Activated naive CD8-positive, alpha-beta T cell treated with anti-CD3 and anti-CD28 coated beads, Interleukin-2, amount 10 ng/mL, durations not matched to agents 7 days and 5 days (primary cell): ENCODE measurements at regions not wholly inside any gene's neighbourhood (a gene's known extent, or its start where the extent isn't known, plus 50 kb on each side); places are given as distances from the start of the nearest gene placed in this dataset.

Experiments used
- ATAC-seq: fragments of 150-1000 bp; cut with Tn5 transposase; one replicate; pipeline ENCODE4 v1.10.0; 2021; ENCODE audit warnings: low read depth, moderate library complexity
- POLR2A ChIA-PET: fragments of 350-600 bp; sonication (Branson Sonifier 250); formaldehyde crosslinking; loops from one replicate; lab custom pipeline; 2021; ENCODE audit warnings: antibody characterized with exemption; lab: Charles Lee
- DNase-seq: peaks from one replicate; pipeline ENCODE4 v3.0.0; 2021
- H3K27ac Mint-ChIP-seq: one replicate; pipeline ENCODE4 v1.8.0; 2022; ENCODE audit warnings: mild to moderate bottlenecking, mixed read lengths
- H3K27me3 Mint-ChIP-seq: one replicate; pipeline ENCODE4 v1.8.0; 2022; ENCODE audit warnings: mild to moderate bottlenecking, moderate library complexity, mixed read lengths
- H3K36me3 Mint-ChIP-seq: one replicate; pipeline ENCODE4 v1.8.0; 2021; ENCODE audit warnings: mild to moderate bottlenecking, mixed read lengths
- H3K4me1 Mint-ChIP-seq: one replicate; pipeline ENCODE4 v1.8.0; 2021; ENCODE audit warnings: mixed read lengths
- H3K4me3 Mint-ChIP-seq: one replicate; pipeline ENCODE4 v1.8.0; 2022; ENCODE audit warnings: mild to moderate bottlenecking, moderate library complexity, mixed read lengths
- H3K9me3 Mint-ChIP-seq: one replicate; pipeline ENCODE4 v1.8.0; 2021; ENCODE audit warnings: mixed read lengths

DNA sequence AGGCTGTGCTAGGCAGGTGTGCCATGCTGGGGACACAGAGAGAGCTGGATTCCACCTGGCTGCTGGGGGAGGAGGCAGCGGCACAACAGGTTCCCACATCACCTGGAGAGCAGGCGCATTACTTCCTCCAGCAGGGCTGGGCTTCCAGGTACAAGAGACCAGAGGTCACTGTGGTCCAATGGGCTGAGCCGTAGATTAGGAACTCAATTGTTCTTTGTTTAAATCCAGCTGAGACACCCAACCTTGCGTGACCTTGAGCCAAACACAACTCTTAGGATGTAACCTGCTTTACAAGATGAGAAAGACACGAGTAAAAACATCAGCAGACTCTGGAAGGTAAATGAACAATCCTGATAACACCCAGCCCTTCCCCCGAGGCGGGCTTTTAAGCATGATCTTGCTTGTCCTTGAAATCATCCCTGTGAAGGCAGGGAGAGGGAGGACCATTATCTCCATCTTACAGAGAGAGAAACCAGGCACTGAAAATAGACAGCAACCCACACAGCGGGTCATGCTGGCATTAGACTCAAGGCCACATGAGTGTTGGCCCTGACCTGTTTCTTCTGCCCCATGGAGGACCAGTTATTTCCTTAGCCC, 216.5 kb upstream of the RREB1 start:
- Mint-ChIP-seq H3K36me3 (no peaks in the 10 kb centered on the region), H3K4me3 (no peak overlapping the region), H3K27ac (no peak overlapping the region), H3K9me3 (no peaks in the 10 kb centered on the region), H3K27me3 (peaks cover 2% of the 10 kb centered on the region), H3K4me1 (peaks cover 6% of the 10 kb centered on the region)
- POLR2A ChIA-PET: no interaction called here
- no peak for DNase-seq
- ATAC-seq: no peak

DNA sequence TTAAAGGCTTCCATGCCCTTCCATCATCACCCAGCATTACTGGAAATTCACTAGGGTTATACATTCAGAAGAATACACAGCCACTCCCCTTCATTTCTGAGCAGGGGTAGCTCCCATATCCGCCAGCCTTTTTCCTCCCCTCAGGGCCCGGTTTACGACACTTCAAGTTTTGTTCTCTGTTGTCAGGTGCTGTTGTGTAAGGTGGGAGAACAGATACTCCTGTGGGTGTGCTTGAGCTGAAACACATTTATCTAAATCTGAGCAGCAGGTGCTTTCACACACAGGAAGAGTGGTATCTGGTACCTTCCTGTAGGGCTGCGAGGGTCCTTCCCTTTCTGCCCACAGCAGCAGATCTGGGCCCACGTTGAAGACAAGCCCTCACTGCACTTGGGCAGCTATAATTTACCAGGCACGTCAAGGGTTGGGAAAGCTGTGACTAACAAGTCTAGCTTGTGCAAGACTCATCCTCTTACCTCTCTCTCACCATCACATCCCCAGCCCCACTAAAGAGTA, 215.8 kb upstream of the RREB1 start:
- Mint-ChIP-seq H3K27ac (no peak overlapping the region), H3K27me3 (peaks cover 4% of the 10 kb centered on the region), H3K4me3 (no peak overlapping the region), H3K4me1 (peaks cover 4% of the 10 kb centered on the region), H3K9me3 (no peaks in the 10 kb centered on the region), H3K36me3 (no peaks in the 10 kb centered on the region)
- ATAC-seq (no peak), DNase-seq (no peak)
- POLR2A ChIA-PET: no interaction called here

DNA sequence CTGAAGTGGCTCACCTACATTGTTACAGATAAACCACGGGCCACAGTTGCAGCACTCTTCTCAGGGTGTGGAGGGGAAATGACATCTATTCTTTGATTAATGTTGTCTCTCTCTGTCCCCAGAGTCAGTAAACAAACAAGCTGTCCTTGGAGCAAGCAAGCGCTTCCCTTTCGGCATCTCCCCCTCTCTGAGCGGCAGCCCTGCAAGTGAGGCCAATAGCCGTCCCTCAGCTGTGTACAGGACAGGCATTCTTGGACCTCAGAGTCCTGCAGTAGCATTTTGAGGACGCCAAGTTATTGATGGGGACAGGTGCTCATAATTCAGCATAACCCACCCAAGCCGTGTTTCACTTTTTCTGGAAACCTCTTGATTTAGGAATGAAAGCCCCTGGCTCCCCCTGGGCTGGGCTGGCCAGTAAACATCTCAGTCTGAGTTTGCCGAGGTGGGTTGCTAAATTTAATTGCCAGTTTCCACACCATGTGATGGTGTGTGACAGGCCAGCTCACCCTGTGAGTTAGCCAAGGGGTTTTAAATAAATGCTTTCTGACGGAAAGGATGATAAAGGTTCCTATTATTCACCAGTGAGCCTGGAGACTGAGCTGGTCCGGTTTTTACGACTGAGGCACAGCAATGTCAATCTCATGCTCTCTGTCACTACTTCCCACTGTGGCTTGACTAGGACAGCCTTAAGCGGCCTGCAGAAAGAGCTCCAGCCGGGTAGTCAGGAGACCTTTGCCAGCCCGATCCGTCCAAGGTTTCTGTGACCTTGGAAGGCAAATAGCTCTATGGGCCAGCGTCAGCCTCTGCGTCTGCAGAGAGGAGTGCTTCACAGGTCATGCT, 214.8 kb upstream of the RREB1 start:
- Mint-ChIP-seq H3K4me3 (no peak overlapping the region), H3K27me3 (peaks cover 8% of the 10 kb centered on the region), H3K4me1 (peaks cover 4% of the 10 kb centered on the region), H3K36me3 (no peaks in the 10 kb centered on the region), H3K9me3 (no peaks in the 10 kb centered on the region), H3K27ac (no peak overlapping the region)
- no peak for DNase-seq
- no peak for ATAC-seq
- POLR2A ChIA-PET: no interaction called here

DNA sequence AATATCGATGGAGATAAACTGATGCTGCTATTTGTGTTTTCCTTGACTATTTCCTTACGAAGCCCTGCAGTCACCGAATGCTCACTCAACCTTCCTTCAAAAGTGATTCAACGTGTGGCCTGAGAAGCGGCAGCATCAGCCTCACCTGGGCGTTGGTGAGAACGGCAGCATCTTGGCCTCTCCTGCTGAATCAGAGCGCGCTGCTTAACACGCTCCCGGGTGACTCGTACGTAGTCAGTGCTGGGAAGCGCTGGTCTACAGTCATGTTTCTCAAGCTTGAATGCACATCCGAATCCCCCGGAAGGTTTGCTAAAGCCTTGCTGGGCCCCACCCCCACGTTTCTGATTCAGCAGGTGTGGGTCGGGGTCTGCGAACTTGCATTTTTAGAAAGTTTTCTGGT, 214.1 kb upstream of the RREB1 start:
- Mint-ChIP-seq H3K27me3 (peaks cover 11% of the 10 kb centered on the region), H3K9me3 (no peaks in the 10 kb centered on the region), H3K4me1 (peaks cover 4% of the 10 kb centered on the region), H3K27ac (no peak overlapping the region), H3K4me3 (no peak overlapping the region), H3K36me3 (no peaks in the 10 kb centered on the region)
- POLR2A ChIA-PET: no interaction called here
- ATAC-seq: no peak
- DNase-seq: no peak

DNA sequence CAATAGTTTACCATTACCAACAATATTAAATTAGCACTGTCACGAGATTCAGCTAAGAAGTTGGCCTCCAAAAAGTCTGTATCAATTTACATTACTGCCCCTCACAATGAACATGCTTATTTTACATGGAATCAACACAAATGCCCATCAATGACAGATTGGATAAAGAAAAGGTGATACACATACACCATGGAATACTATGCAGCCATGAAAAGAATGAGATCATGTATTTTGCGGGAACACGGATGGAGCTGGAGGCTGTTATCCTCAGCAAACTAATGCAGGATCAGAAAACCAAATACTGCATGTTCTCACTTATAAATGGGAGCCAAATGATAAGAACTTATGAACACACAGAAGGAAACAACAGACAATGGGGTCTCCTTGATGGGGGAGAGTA, 211.8 kb upstream of the RREB1 start:
- POLR2A ChIA-PET: no interaction called here
- ATAC-seq: no peak
- Mint-ChIP-seq H3K4me3 (no peak overlapping the region), H3K4me1 (peaks cover 4% of the 10 kb centered on the region), H3K9me3 (no peaks in the 10 kb centered on the region), H3K36me3 (no peaks in the 10 kb centered on the region), H3K27me3 (peaks cover 11% of the 10 kb centered on the region), H3K27ac (no peak overlapping the region)
- no peak for DNase-seq

DNA sequence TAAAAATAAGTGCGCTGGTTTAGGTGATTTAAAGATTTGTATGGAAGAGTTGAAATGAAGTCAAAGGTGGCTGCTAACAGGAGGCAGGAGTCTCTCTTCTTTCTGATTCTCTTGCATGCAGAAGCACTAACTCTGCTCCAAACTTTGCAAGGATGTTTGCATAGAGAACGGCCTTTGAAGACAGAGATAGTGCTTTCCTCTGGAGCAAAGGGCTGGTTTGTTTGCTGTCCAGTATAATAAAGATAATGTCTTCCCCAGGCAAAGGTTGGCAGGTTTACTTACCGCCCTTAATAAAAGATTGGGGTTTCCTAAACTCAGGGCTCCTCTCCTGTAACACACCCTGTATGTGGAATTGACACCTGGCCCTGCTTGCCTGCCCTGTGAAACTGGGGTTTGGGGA, 210.6 kb upstream of the RREB1 start:
- Mint-ChIP-seq H3K9me3 (no peaks in the 10 kb centered on the region), H3K36me3 (no peaks in the 10 kb centered on the region), H3K4me1 (no peaks in the 10 kb centered on the region), H3K27ac (no peak overlapping the region), H3K27me3 (peaks cover 11% of the 10 kb centered on the region), H3K4me3 (no peak overlapping the region)
- no peak for DNase-seq
- POLR2A ChIA-PET: no interaction called here
- no peak for ATAC-seq

DNA sequence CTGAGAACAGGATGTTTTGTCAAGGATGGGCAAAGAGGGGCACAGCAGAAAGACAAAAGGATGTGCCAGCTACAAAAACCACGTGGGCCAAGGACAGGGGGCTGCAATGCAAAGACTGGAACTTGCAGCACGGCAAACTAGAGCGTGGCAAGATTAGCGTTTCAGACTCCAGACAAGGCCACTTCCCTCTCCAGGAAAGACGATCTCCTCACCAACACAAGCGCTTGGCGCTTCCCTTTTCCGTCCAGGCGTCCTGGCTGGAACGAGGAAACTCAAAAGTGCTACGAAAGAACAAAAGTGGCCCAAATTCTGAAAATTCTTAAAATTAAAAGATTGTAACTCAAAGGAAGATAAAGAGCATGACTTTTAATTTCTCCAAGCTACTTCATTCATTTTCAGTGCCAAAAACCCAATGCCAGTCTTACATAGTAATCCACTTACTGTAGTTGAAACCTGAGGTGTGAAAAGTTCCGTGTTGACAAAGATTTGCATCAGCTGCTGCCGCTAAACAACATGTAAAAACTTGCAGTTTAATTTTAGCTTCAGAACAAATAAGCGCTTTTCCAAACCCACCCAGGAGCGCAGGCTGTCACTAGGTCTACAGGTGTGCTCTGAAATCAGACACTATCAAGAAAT, 207.1 kb upstream of the RREB1 start:
- POLR2A ChIA-PET: no interaction called here
- no peaks in the 10 kb centered on the region for H3K36me3 Mint-ChIP-seq
- H3K27me3 Mint-ChIP-seq: peaks cover 9% of the 10 kb centered on the region
- H3K4me1 Mint-ChIP-seq: no peaks in the 10 kb centered on the region
- no peaks in the 10 kb centered on the region for H3K9me3 Mint-ChIP-seq
- DNase-seq (no peak), ATAC-seq (no peak)
- no peak overlapping the region for H3K4me3 Mint-ChIP-seq
- H3K27ac Mint-ChIP-seq: no peak overlapping the region

DNA sequence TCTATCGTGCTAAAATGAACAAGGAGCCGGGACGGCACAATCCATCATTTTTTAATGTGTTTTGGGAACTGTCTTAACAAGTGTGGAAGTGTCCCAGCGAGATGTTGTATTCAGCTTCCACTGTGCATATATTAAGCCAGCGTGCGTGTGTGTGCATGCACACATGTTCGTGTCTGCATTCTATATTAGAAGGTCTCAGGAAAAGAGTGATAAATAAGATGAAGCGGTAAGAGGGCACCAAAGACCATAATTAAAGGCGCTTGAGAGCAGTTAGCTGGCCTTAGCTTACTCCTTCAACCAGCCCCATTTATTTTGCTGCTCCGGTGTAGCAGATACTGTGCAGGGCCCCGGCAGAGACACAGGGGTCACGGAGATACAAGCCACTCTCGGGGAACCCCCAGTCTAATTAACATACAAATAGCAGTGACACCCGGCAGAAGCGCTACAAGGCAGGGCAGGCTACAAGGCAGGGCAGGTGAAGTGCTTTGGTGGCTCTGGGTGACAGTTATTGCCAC, 206.5 kb upstream of the RREB1 start:
- H3K4me1 Mint-ChIP-seq: no peaks in the 10 kb centered on the region

DNA sequence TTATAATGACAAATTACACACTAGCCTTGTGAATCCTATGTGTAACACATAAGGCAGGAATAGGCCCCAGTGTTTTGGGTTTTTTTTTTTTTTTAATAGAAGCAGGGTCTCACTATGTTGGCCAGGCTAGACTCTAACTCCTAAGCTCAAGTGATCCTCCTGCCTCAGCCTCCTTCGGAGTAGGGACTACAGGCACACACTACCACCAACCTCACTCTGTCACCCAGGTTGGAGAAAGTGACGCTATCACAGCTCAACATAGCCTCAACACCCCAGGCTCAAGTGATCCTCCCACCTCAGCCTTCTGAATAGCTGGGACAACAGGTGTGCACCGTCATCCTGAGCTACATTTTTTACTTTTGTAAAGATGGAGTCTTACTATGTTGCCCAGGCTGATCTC, 205.8 kb upstream of the RREB1 start:
- DNase-seq (no peak), ATAC-seq (no peak)
- H3K4me3 Mint-ChIP-seq: no peak overlapping the region
- H3K36me3 Mint-ChIP-seq: no peaks in the 10 kb centered on the region
- no peaks in the 10 kb centered on the region for H3K4me1 Mint-ChIP-seq
- peaks cover 12% of the 10 kb centered on the region for H3K27me3 Mint-ChIP-seq
- POLR2A ChIA-PET: no interaction called here
- H3K9me3 Mint-ChIP-seq: no peaks in the 10 kb centered on the region
- H3K27ac Mint-ChIP-seq: no peak overlapping the region

More for the DNA sequence above, 206.5 kb upstream of the RREB1 start:
- DNase-seq (no peak), ATAC-seq (no peak)
- no peaks in the 10 kb centered on the region for H3K36me3 Mint-ChIP-seq
- H3K9me3 Mint-ChIP-seq: no peaks in the 10 kb centered on the region
- H3K27me3 Mint-ChIP-seq: peaks cover 13% of the 10 kb centered on the region
- H3K4me3 Mint-ChIP-seq: no peak overlapping the region
- H3K27ac Mint-ChIP-seq: no peak overlapping the region
- POLR2A ChIA-PET: no interaction called here

DNA sequence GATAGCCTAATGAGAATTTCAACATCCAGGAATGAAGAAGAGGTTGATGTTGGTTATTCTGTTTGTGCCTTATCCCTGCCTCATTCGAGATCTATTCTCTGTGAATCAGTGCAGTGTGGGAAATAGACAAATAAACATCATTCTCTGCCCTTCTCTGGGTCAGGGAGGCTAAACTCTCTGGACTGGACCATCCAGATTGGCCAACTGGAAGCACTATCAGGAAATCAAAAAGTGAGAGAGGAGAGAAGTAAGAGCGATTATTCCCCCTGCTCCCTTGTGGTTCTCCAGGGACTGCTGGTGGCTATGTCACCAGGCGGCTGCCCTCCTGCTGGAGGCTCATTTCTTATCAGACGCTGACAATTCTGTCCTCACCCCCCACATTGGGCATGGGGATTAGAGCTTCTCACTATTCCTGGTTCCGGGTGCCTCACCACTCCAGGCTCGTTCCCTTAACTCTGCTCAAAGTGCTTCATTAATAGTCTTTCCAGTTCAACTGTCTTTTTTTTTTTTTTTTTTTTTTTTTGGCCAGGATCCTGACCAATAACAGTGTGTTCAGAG, 201.7 kb upstream of the RREB1 start:
- DNase-seq (no peak), ATAC-seq (no peak)
- Mint-ChIP-seq H3K27me3 (peaks cover 9% of the 10 kb centered on the region), H3K4me1 (no peaks in the 10 kb centered on the region), H3K36me3 (no peaks in the 10 kb centered on the region), H3K4me3 (no peak overlapping the region), H3K27ac (no peak overlapping the region), H3K9me3 (no peaks in the 10 kb centered on the region)
- POLR2A ChIA-PET: no interaction called here

DNA sequence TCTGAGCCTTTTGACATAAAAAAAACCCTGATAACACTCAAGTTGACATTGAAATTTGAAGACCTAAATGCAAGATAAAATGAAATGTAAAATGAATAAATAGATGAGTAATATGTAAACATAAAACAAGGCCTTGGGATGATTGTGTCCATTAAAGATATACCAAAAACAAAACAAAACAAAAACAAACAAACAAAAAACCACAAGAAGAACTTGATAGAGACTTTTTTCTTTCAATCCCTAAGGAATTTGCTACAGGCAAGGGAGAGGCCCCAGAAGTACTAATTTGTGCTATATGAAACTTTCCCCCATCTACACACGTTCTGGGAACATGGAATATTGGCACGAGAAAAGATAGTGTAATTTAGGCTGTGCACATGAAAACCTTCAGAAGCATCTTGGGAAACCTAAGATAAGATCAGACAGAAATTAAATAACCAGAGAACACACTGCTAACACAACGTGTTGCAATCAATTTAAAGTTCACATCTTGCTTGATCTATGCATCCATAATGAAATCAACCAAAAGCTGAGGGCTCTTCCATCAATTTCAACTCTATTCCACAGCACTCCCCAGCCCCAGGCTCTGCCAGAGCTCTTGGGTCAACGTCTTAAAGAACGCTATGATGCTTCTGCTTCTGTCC, 201.1 kb upstream of the RREB1 start:
- POLR2A ChIA-PET: no interaction called here
- no peak overlapping the region for H3K27ac Mint-ChIP-seq

DNA sequence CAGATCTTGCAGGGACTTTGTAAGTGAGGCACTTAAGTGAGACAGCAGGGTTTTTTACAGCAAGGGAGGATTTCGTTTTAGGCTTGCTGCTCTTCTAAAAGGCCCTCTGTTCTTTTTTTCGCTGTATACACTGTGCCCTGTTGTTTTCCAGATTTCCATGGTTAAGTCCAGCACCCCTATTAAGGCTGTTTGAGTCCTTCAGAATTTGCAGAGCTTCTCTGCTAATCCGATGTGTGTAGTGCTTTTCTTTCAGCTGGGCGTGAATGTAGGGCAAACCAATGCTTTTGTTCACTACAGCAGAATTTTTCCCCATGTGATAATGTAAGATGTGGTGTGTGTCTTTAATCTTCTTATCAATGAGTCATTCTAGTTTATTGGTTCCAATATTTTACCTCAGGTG, 200.5 kb upstream of the RREB1 start:
- DNase-seq: no peak
- Mint-ChIP-seq H3K27ac (no peak overlapping the region), H3K9me3 (no peaks in the 10 kb centered on the region), H3K36me3 (no peaks in the 10 kb centered on the region), H3K4me3 (no peak overlapping the region), H3K27me3 (peaks cover 12% of the 10 kb centered on the region), H3K4me1 (no peaks in the 10 kb centered on the region)
- POLR2A ChIA-PET: interaction anchor here (0.6 kb wide), 2 partner anchors 19 to 26 kb away, joined by 3 read pairs; no protein-coding TSS in a partner anchor
- no peak for ATAC-seq

More for the DNA sequence above, 201.1 kb upstream of the RREB1 start:
- Mint-ChIP-seq H3K36me3 (no peaks in the 10 kb centered on the region), H3K4me1 (no peaks in the 10 kb centered on the region), H3K27me3 (peaks cover 10% of the 10 kb centered on the region), H3K9me3 (no peaks in the 10 kb centered on the region), H3K4me3 (no peak overlapping the region)
- ATAC-seq (no peak), DNase-seq (no peak)

DNA sequence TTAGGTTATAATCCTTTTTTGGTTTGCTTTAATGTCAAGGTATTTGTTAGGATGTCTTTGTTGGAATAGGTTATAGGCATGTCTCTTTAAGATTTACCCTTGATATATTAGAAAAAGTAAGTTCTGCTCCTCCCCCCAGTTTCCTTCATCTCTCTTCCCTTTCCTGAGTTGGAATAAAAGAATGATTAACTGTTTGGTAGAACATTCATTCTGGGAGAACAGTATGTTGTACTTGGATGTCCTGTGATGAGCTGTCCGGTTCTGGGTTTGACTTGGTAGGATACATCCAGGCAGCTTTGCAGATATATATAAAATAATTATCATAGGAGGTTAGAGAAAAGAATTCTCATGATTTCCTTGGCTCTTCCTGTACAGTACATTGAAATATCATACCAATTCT, 199.6 kb upstream of the RREB1 start:
- H3K9me3 Mint-ChIP-seq: no peaks in the 10 kb centered on the region
- POLR2A ChIA-PET: no interaction called here
- no peaks in the 10 kb centered on the region for H3K4me1 Mint-ChIP-seq
- H3K27ac Mint-ChIP-seq: no peak overlapping the region
- H3K27me3 Mint-ChIP-seq: peaks cover 12% of the 10 kb centered on the region
- ATAC-seq (no peak), DNase-seq (no peak)
- H3K36me3 Mint-ChIP-seq: no peaks in the 10 kb centered on the region
- H3K4me3 Mint-ChIP-seq: no peak overlapping the region
